Lower leg skin (tissue), 4 donors: ENCODE measurements at regions not wholly inside any gene's neighbourhood (a gene's known extent, or its start where the extent isn't known, plus 50 kb on each side); places are given as distances from the start of the nearest gene placed in this dataset.

Experiments
- DNase-seq, 2 donors: peaks; one replicate each; pipeline ENCODE4 v3.0.0-alpha.2; 2019; ENCODE audit warnings: low spot score in 2 of 2
- H3K4me3 ChIP-seq: fragments of 200-600 bp; sonication (generic); 2 replicates; pipeline ENCODE4 v1.5.1; 2017; ENCODE audit warnings: mild to moderate bottlenecking, low read depth; ENCODE audit not compliant: poor library complexity, severe bottlenecking
- CTCF ChIP-seq, 3 donors: fragments of 450-650 bp; IDR thresholded peaks; one replicate each; pipeline ENCODE4 v1.5.1; 2016; ENCODE audit warnings: antibody characterized with exemption in 3 of 3, mild to moderate bottlenecking in 3 of 3, moderate library complexity in 2 of 3
- POLR2A ChIP-seq, 2 donors: fragments of 450-650 bp; IDR thresholded peaks; one replicate each; pipeline ENCODE4 v1.6.1; 2016 to 2017; ENCODE audit warnings: antibody characterized with exemption in 2 of 2, mild to moderate bottlenecking in 1 of 2, moderate library complexity in 1 of 2
- WGBS, 2 donors: methylation state at CpG; one replicate each; pipeline ENCODE4 v1.1.5; 2018; 5-methylcytosine and 5-hydroxymethylcytosine counted together
- intact Hi-C: fragments of 100-400 bp; cut with DNase I; formaldehyde crosslinking; loops from one replicate; pipeline ENCODE4 v1.15.0; 2023; ENCODE audit warnings: low total_unique reads

- no peak for DNase-seq
- TF ChIP-seq POLR2A (IDR thresholded peaks at IDR 0.05) (no peak), CTCF (IDR thresholded peaks at IDR 0.05) (no peak)
- H3K4me3 ChIP-seq: no peak overlapping the region
- intact Hi-C loops: no loop called here
Observed at GRCh38 chr11:37371346-37371970, 773.4 kb upstream of the RAG2 start.

GRCh38 chr11:37370817-37371216, 772.8 kb upstream of the RAG2 start:
- intact Hi-C loops: no loop called here
- no peak overlapping the region for H3K4me3 ChIP-seq
- DNase-seq: no peak
- TF ChIP-seq CTCF (IDR thresholded peaks at IDR 0.05) (no peak), POLR2A (IDR thresholded peaks at IDR 0.05) (no peak)
- WGBS, 2 donors: 75 to 83% methylated on average over 2 of the region's 2 CpGs

GRCh38 chr11:37364246-37364839, 766.3 kb upstream of the RAG2 start:
- no peak for DNase-seq
- intact Hi-C loops: no loop called here
- TF ChIP-seq POLR2A (IDR thresholded peaks at IDR 0.05) (no peak), CTCF (IDR thresholded peaks at IDR 0.05) (no peak)
- no peak overlapping the region for H3K4me3 ChIP-seq
- 92 to 96% methylated on average over 3 to 5 of the region's 5 CpGs for WGBS, 2 donors

GRCh38 chr11:37353192-37353591, 755.2 kb upstream of the RAG2 start:
- 63 to 66% methylated on average over 2 of the region's 2 CpGs for WGBS, 2 donors
- TF ChIP-seq CTCF (IDR thresholded peaks at IDR 0.05) (no peak), POLR2A (IDR thresholded peaks at IDR 0.05) (no peak)
- intact Hi-C loops: no loop called here

GRCh38 chr11:37352485-37352884, 754.4 kb upstream of the RAG2 start:
- TF ChIP-seq POLR2A (IDR thresholded peaks at IDR 0.05): no peak
- no peak for TF ChIP-seq CTCF (IDR thresholded peaks at IDR 0.05)
- no peak for DNase-seq
- H3K4me3 ChIP-seq: no peak overlapping the region
- intact Hi-C loops: no loop called here
- WGBS, 2 donors: 67 to 76% methylated on average over 3 of the region's 3 CpGs

More at GRCh38 chr11:37353192-37353591, 755.2 kb upstream of the RAG2 start:
- no peak for DNase-seq
- H3K4me3 ChIP-seq: no peak overlapping the region

GRCh38 chr11:37343290-37343689, 745.3 kb upstream of the RAG2 start:
- WGBS, 2 donors: 60 to 70% methylated on average over 1 of the region's 1 CpG
- intact Hi-C loops: no loop called here
- no peak overlapping the region for H3K4me3 ChIP-seq
- DNase-seq: no peak
- no peak for TF ChIP-seq POLR2A (IDR thresholded peaks at IDR 0.05)
- TF ChIP-seq CTCF (IDR thresholded peaks at IDR 0.05): no peak
